ENCODE measurements at regions not wholly inside any gene's neighbourhood (a gene's known extent, or its start where the extent isn't known, plus 50 kb on each side); places are given as distances from the start of the nearest gene placed in this dataset.

DNA sequence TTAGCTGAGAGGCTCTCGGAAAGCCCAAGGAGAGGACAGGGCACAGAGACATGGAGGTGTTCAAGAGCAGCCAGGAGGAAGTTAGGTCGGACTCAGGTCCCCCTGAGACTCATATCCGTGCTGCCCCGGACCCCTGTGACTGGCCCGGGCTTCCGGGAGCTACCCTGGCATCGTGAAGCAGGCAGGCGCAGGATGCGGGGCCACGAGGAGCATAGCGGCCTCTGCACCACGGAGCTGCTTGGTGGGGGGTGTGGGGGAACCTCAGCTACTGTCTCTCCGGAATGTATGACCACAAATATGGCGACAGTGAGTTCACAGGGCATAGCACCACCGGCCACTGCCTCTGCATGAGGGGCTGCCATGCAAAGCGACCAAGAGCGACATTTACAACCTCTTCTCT is 112.2 kb upstream of the GUCA2B start:
- Histone ChIP-seq H3K9ac (ENCODE audit: low read length in 3 of 3) (no peak overlapping the region), H3K4me3 (ENCODE audit: low read length in 3 of 3) (no peak overlapping the region), H3K36me3 (ENCODE audit: control insufficient read depth in 2 of 3, insufficient read depth in 3 of 3, low read length in 3 of 3) (no peaks in the 10 kb centered on the region), H3K27ac (ENCODE audit: low read depth in 2 of 2, low read length in 2 of 2) (no peak overlapping the region), H3K4me1 (ENCODE audit: control insufficient read depth in 2 of 3, insufficient read depth in 2 of 3, low read depth in 1 of 3, low read length in 3 of 3) (peaks cover 0 to 4% (median 0%) of the 10 kb centered on the region in 3 donors), H3K27me3 (ENCODE audit: control insufficient read depth, insufficient read depth, low read length) (no peaks in the 10 kb centered on the region), H3K9me3 (ENCODE audit: control insufficient read depth in 2 of 3, insufficient read depth in 1 of 3, low read length in 3 of 3) (no peaks in the 10 kb centered on the region)
- DNase-seq (no peak), FAIRE-seq (no peak)
- intact Hi-C loops (cut with DNase I), result no loop called here
- TF ChIP-seq, protein P1, sequence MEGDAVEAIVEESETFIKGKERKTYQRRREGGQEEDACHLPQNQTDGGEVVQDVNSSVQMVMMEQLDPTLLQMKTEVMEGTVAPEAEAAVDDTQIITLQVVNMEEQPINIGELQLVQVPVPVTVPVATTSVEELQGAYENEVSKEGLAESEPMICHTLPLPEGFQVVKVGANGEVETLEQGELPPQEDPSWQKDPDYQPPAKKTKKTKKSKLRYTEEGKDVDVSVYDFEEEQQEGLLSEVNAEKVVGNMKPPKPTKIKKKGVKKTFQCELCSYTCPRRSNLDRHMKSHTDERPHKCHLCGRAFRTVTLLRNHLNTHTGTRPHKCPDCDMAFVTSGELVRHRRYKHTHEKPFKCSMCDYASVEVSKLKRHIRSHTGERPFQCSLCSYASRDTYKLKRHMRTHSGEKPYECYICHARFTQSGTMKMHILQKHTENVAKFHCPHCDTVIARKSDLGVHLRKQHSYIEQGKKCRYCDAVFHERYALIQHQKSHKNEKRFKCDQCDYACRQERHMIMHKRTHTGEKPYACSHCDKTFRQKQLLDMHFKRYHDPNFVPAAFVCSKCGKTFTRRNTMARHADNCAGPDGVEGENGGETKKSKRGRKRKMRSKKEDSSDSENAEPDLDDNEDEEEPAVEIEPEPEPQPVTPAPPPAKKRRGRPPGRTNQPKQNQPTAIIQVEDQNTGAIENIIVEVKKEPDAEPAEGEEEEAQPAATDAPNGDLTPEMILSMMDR (IDR thresholded peaks at IDR 0.05; ENCODE audit: borderline replicate concordance, extremely low read depth, insufficient read depth), result no peak

DNA sequence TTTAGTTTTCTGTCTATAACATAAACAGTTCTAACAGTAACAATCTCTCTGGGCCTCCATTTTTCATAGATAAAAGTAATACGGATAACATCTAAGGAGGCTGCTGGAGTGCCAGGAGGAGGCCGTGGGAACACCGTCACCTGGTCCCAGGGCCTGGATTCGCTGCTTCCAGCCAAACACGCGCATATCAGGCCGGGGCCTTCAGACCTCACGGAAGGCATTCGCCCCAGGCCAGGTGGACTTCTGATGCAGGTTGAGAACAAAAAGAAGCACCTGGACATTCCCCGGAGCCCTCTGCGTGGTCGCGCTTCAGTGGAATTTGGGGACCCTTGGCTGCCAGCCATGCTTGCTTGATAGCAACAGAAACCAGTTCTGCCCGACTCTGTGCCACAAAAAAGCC is 113.1 kb upstream of the GUCA2B start:
- Histone ChIP-seq H3K9ac (ENCODE audit: low read length in 3 of 3) (no peak overlapping the region), H3K36me3 (ENCODE audit: control insufficient read depth in 2 of 3, insufficient read depth in 3 of 3, low read length in 3 of 3) (no peaks in the 10 kb centered on the region), H3K9me3 (ENCODE audit: control insufficient read depth in 2 of 3, insufficient read depth in 1 of 3, low read length in 3 of 3) (no peaks in the 10 kb centered on the region), H3K4me1 (ENCODE audit: control insufficient read depth in 2 of 3, insufficient read depth in 2 of 3, low read depth in 1 of 3, low read length in 3 of 3) (peaks cover 0 to 5% (median 0%) of the 10 kb centered on the region in 3 donors), H3K27me3 (ENCODE audit: control insufficient read depth, insufficient read depth, low read length) (no peaks in the 10 kb centered on the region), H3K27ac (ENCODE audit: low read depth in 2 of 2, low read length in 2 of 2) (no peak overlapping the region), H3K4me3 (ENCODE audit: low read length in 3 of 3) (no peak overlapping the region)
- DNase-seq, result no peak
- TF ChIP-seq, protein P1 (IDR thresholded peaks at IDR 0.05; ENCODE audit: borderline replicate concordance, extremely low read depth, insufficient read depth), result no peak
- no peak for FAIRE-seq
- intact Hi-C loops (cut with DNase I), result no loop called here

DNA sequence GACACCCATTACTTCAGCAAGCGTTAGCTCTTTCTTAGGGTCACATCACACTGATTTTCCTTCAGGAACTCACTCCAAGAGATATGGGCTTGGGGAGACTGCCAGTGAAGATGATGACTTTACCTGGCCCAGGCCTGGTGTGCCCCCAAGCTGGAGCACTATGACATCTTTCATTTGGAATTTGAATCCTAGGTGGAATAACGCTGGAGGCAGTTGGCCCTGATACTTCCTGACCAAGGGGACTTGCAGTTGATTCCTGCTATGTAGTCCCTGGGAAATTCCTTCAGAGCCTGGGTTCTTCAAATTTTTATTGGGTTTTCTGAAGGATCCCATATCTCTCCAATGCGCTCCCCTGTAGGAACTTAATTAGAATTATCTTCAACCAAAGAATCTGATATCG is 114.9 kb upstream of the GUCA2B start:
- no peak for FAIRE-seq
- no peaks in the 10 kb centered on the region for H3K27me3 ChIP-seq (ENCODE audit: control insufficient read depth, insufficient read depth, low read length)

More for the DNA sequence above, 114.9 kb upstream of the GUCA2B start:
- no peaks in the 10 kb centered on the region for H3K9me3 ChIP-seq (ENCODE audit: control insufficient read depth in 2 of 3, insufficient read depth in 1 of 3, low read length in 3 of 3)
- intact Hi-C loops (cut with DNase I), result no loop called here
- H3K9ac ChIP-seq (ENCODE audit: low read length in 3 of 3), result no peak overlapping the region
- no peaks in the 10 kb centered on the region for H3K36me3 ChIP-seq (ENCODE audit: control insufficient read depth in 2 of 3, insufficient read depth in 3 of 3, low read length in 3 of 3)
- TF ChIP-seq, protein P1 (IDR thresholded peaks at IDR 0.05; ENCODE audit: borderline replicate concordance, extremely low read depth, insufficient read depth), result no peak
- peaks cover 0 to 8% (median 4%) of the 10 kb centered on the region in 3 donors for H3K4me1 ChIP-seq (ENCODE audit: control insufficient read depth in 2 of 3, insufficient read depth in 2 of 3, low read depth in 1 of 3, low read length in 3 of 3)
- H3K27ac ChIP-seq (ENCODE audit: low read depth in 2 of 2, low read length in 2 of 2), result no peak overlapping the region
- H3K4me3 ChIP-seq (ENCODE audit: low read length in 3 of 3), result no peak overlapping the region
- no peak for DNase-seq

Measured in kidney (tissue), 13 donors.